ENCODE measurements at regions not wholly inside any gene's neighbourhood (a gene's known extent, or its start where the extent isn't known, plus 50 kb on each side); places are given as distances from the start of the nearest gene placed in this dataset.

- TF ChIP-seq CTCF (IDR thresholded peaks at IDR 0.05): no peak
- TF ChIP-seq POLR2A (IDR thresholded peaks at IDR 0.05): no peak
- no peak for TF ChIP-seq EP300 (IDR thresholded peaks at IDR 0.05)
Observed at GRCh38 chr13:62450759-62451158, 1035.1 kb upstream of the PCDH20 start.

Data from gastroesophageal sphincter (tissue), 3 donors.